ENCODE measurements at regions not wholly inside any gene's neighbourhood (a gene's known extent, or its start where the extent isn't known, plus 50 kb on each side); places are given as distances from the start of the nearest gene placed in this dataset.

DNA sequence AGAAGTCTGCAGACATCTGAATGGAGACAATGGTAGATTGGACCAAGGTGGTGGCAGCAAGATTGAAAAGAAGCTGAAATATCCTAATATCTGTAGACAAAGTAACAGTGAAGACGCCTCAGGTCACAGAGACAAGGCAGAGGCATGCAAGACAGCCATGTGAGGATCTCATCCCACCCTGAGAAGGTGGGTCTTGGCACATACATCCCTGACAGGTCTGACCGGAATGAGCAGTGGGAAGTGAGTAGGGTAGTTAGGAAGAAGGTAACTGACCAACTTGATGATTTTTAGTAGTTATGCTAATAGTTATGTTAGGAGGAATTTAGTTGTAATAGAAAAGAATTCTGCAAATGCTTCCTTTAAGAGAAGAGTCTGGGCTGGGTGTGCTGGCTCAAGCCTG, 229.6 kb downstream of the NDUFS4 start:
- TF ChIP-seq ZNF76 (tag by site-specific recombination; IDR thresholded peaks at IDR 0.05; ENCODE audit: borderline replicate concordance, low read depth) (no peak), ZNF157 (tag by site-specific recombination; IDR thresholded peaks at IDR 0.05) (no peak), ZNF214 (tag by site-specific recombination; IDR thresholded peaks at IDR 0.05; ENCODE audit: borderline replicate concordance) (no peak), ZEB2 (tag by site-specific recombination; IDR thresholded peaks at IDR 0.05) (no peak), SP2 (tag by site-specific recombination; IDR thresholded peaks at IDR 0.05) (no peak), ZNF624 (tag by site-specific recombination; IDR thresholded peaks at IDR 0.05) (no peak), ZNF626 (tag by site-specific recombination; IDR thresholded peaks at IDR 0.05) (no peak), OSR2 (tag by site-specific recombination; IDR thresholded peaks at IDR 0.05) (no peak), ZNF19 (tag by site-specific recombination; IDR thresholded peaks at IDR 0.05; ENCODE audit: low read depth) (no peak)
- TF ChIP-seq, protein P1, sequence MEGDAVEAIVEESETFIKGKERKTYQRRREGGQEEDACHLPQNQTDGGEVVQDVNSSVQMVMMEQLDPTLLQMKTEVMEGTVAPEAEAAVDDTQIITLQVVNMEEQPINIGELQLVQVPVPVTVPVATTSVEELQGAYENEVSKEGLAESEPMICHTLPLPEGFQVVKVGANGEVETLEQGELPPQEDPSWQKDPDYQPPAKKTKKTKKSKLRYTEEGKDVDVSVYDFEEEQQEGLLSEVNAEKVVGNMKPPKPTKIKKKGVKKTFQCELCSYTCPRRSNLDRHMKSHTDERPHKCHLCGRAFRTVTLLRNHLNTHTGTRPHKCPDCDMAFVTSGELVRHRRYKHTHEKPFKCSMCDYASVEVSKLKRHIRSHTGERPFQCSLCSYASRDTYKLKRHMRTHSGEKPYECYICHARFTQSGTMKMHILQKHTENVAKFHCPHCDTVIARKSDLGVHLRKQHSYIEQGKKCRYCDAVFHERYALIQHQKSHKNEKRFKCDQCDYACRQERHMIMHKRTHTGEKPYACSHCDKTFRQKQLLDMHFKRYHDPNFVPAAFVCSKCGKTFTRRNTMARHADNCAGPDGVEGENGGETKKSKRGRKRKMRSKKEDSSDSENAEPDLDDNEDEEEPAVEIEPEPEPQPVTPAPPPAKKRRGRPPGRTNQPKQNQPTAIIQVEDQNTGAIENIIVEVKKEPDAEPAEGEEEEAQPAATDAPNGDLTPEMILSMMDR (tag by site-specific recombination; IDR thresholded peaks at IDR 0.05), result no peak

All from HEK293 (cell line).